A673 (cell line): ENCODE measurements at regions not wholly inside any gene's neighbourhood (a gene's known extent, or its start where the extent isn't known, plus 50 kb on each side); places are given as distances from the start of the nearest gene placed in this dataset.
A peak's percentile ranks its signal among the peaks of the same experiment; 100 is the strongest.

Experiments
- BruUV-seq: library from RNA; stranded (reverse); fragments of 400-500 nt; replicated peaks from 2 replicates; lab custom pipeline; 2021; lab: Mats Ljungman, UMichigan
- CTCF ChIA-PET: fragments of 300-600 bp; sonication (Branson Sonifier 250); formaldehyde crosslinking; loops from one replicate; lab custom pipeline; 2022; ENCODE audit warnings: antibody characterized with exemption; lab: Charles Lee
- POLR2A ChIA-PET: fragments of 300-600 bp; sonication (Branson Sonifier 250); formaldehyde crosslinking; loops from one replicate; lab custom pipeline; 2022; ENCODE audit warnings: antibody characterized with exemption; ENCODE audit not compliant: low non-redundant PET; lab: Charles Lee
- DNase-seq: peaks from one replicate; pipeline ENCODE4 v3.0.0-alpha.2; 2015; ENCODE audit warnings: low spot score
- H3K27ac ChIP-seq: fragments of 200-600 bp; sonication (generic); 2 replicates; pipeline ENCODE4 v1.5.1; 2016; ENCODE audit warnings: mixed run types, low read depth, mild to moderate bottlenecking, mixed read lengths, antibody characterized with exemption, low read length; ENCODE audit not compliant: poor library complexity, severe bottlenecking
- H3K27me3 ChIP-seq: fragments of 200-600 bp; sonication (generic); replicated peaks from 2 replicates; pipeline ENCODE4 v1.6.1; 2017; ENCODE audit warnings: mixed run types, low read depth, mild to moderate bottlenecking, mixed read lengths, antibody characterized with exemption, low read length; ENCODE audit not compliant: insufficient read depth, poor library complexity
- H3K36me3 ChIP-seq: fragments of 200-600 bp; sonication (generic); 2 replicates; pipeline ENCODE4 v1.6.1; 2016; ENCODE audit warnings: mixed run types, mild to moderate bottlenecking, mixed read lengths, antibody characterized with exemption, low read length; ENCODE audit not compliant: insufficient read depth, poor library complexity, severe bottlenecking
- H3K4me1 ChIP-seq: fragments of 200-600 bp; sonication (generic); 2 replicates; pipeline ENCODE4 v1.6.1; 2017; ENCODE audit warnings: mixed run types, mild to moderate bottlenecking, mixed read lengths, antibody characterized with exemption, low read length; ENCODE audit not compliant: insufficient read depth, poor library complexity, severe bottlenecking
- H3K4me3 ChIP-seq: fragments of 200-600 bp; sonication (generic); 2 replicates; pipeline ENCODE4 v1.5.1; 2016; ENCODE audit warnings: low read depth, mixed run types, mild to moderate bottlenecking, mixed read lengths, low read length; ENCODE audit not compliant: poor library complexity, severe bottlenecking
- H3K9me3 ChIP-seq: fragments of 200-600 bp; sonication (generic); 2 replicates; pipeline ENCODE4 v1.6.1; 2016; ENCODE audit warnings: mixed run types, low read depth, mild to moderate bottlenecking, mixed read lengths, antibody characterized with exemption, low read length; ENCODE audit not compliant: poor library complexity, severe bottlenecking
- CTCF ChIP-seq: fragments of 300-800, 200-600 bp; sonication (generic); conservative IDR thresholded peaks from 2 replicates; pipeline ENCODE4 v1.5.1; 2017; ENCODE audit warnings: low read depth, mild to moderate bottlenecking, antibody characterized with exemption, low read length, moderate library complexity, mixed read lengths
- EZH2 ChIP-seq: fragments of 200-600 bp; sonication (generic); IDR thresholded peaks from 2 replicates; pipeline ENCODE4 v1.6.1; 2017; ENCODE audit warnings: borderline replicate concordance, low read depth, mild to moderate bottlenecking, mixed read lengths, antibody characterized with exemption, low read length; ENCODE audit not compliant: poor library complexity, severe bottlenecking
- intact Hi-C: fragments of 100-400 bp; cut with micrococcal nuclease; formaldehyde crosslinking; loops from one replicate; pipeline ENCODE4 v1.10.0; 2022; ENCODE audit not compliant: unreplicated experiment

DNA sequence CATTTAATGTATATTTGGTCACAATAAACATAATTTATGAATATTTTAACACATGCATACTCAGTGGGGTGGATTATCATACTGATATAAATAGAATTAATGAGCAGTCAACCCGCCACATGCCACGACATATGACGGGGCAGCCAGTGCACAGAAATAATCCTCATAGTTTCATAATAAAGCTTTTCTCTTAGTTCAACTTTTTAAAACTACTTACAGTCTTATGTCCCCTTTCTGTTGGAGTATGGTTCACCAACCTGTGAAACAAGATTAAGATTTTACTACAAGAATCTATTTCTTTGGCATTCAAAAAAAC is 75.6 kb upstream of the ETAA1 start:
- no peak for TF ChIP-seq CTCF
- no peak for TF ChIP-seq EZH2
- Histone ChIP-seq H3K4me1 (peaks cover 49% of the 10 kb centered on the region), H3K36me3 (no peaks in the 10 kb centered on the region), H3K4me3 (no peak overlapping the region), H3K27me3 (no peaks in the 10 kb centered on the region), H3K9me3 (no peaks in the 10 kb centered on the region), H3K27ac (peak overlapping the region; percentile 34)
- no peak for DNase-seq
- BruUV-seq = no TSS peak
- POLR2A ChIA-PET = no interaction called here
- intact Hi-C loops = loop anchor here (5.0 to 10.0 kb wide), 2 partner anchors 84 to 333 kb away; no protein-coding TSS in a partner anchor
- CTCF ChIA-PET = no interaction called here

DNA sequence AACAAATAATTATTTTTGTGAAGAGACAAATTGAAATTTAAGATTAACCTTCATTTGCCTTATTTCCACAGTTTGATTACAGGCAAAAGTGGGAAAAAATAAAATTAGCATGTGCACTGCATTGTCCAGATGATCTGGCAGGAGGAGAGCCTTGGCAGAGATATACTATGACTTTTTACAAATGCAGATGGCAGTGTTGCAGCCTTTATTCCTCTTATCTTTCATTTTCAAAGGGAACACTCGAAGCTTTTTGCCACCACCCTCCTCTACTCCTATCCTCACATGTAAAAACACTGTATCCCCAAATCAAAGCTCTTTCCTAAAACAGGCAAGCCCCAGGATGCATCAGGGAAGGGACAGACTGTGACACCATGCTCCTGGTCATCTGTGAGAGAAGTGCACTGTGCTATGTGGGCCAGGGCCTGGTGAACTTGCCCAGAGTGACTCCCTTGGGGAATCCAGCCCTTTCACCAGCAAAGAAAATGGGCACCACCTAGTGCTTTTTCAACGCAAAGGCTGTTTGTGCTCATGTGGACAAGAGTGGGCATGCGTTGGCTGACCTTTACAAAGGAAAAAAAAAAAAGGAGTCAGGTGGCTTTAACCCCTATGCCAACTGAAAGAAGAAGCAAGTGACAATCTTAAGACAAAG is 74.7 kb upstream of the ETAA1 start:
- intact Hi-C loops = loop anchor here (2.0 to 10.0 kb wide), 3 partner anchors 85 to 748 kb away; no protein-coding TSS in a partner anchor
- TF ChIP-seq EZH2 = no peak
- peak; percentile 67 for TF ChIP-seq CTCF
- peak overlapping the region; percentile 34 for H3K27ac ChIP-seq
- CTCF ChIA-PET = interaction anchor here (0.7 kb wide), 1 partner anchor 154 kb away, joined by 3 read pairs; no protein-coding TSS in a partner anchor
- H3K27me3 ChIP-seq = no peaks in the 10 kb centered on the region
- no peaks in the 10 kb centered on the region for H3K9me3 ChIP-seq
- BruUV-seq = no TSS peak
- POLR2A ChIA-PET = no interaction called here
- H3K36me3 ChIP-seq = no peaks in the 10 kb centered on the region
- H3K4me3 ChIP-seq = no peak overlapping the region
- H3K4me1 ChIP-seq = peaks cover 49% of the 10 kb centered on the region
- DNase-seq = peak; percentile 76

GRCh38 chr2:67323209-67323991 is 73.7 kb upstream of the ETAA1 start:
- no peak for DNase-seq
- intact Hi-C loops = loop anchor here (2.0 to 10.0 kb wide), 3 partner anchors 86 to 749 kb away; no protein-coding TSS in a partner anchor
- Histone ChIP-seq H3K27ac (no peak overlapping the region), H3K36me3 (no peaks in the 10 kb centered on the region), H3K4me1 (peaks cover 49% of the 10 kb centered on the region), H3K9me3 (no peaks in the 10 kb centered on the region), H3K4me3 (no peak overlapping the region), H3K27me3 (no peaks in the 10 kb centered on the region)
- POLR2A ChIA-PET = no interaction called here
- CTCF ChIA-PET = no interaction called here
- no TSS peak for BruUV-seq
- TF ChIP-seq CTCF (no peak), EZH2 (no peak)
